Mesenchymal stem cell (in vitro differentiated cells and primary cell): ENCODE measurements at regions not wholly inside any gene's neighbourhood (a gene's known extent, or its start where the extent isn't known, plus 50 kb on each side); places are given as distances from the start of the nearest gene placed in this dataset.

ENCODE experiments used
- DNase-seq: peaks from one replicate; pipeline ENCODE4 v3.0.0-alpha.2; 2013
- H2AFZ ChIP-seq: one replicate; pipeline ENCODE4 v1.6.1; 2013; ENCODE audit warnings: low read depth, mild to moderate bottlenecking, control low read depth, inconsistent platforms, low read length, moderate library complexity
- H2AK5ac ChIP-seq: 2 replicates; pipeline ENCODE4 v1.6.1; 2013; ENCODE audit warnings: low read length, moderate library complexity, mild to moderate bottlenecking, inconsistent platforms; ENCODE audit not compliant: severe bottlenecking
- H2BK120ac ChIP-seq: one replicate; pipeline ENCODE4 v1.6.1; 2013; ENCODE audit warnings: low read depth, mild to moderate bottlenecking, inconsistent platforms, low read length, moderate library complexity
- H2BK12ac ChIP-seq, 2 experiments: one replicate each; pipeline ENCODE4 v1.6.1; 2013; ENCODE audit warnings: inconsistent platforms in 2 of 2, low read length in 2 of 2, mild to moderate bottlenecking in 2 of 2, moderate library complexity in 2 of 2, control low read depth in 1 of 2
- H2BK15ac ChIP-seq: one replicate; pipeline ENCODE4 v1.6.1; 2013; ENCODE audit warnings: mild to moderate bottlenecking, low read depth, inconsistent platforms; ENCODE audit not compliant: poor library complexity, severe bottlenecking
- H2BK5ac ChIP-seq: 2 replicates; pipeline ENCODE4 v1.6.1; 2013; ENCODE audit warnings: low read depth, mild to moderate bottlenecking, low read length, control low read depth, inconsistent platforms; ENCODE audit not compliant: poor library complexity, severe bottlenecking
- H3K14ac ChIP-seq, 2 experiments: one replicate each; pipeline ENCODE4 v1.6.1; 2013; ENCODE audit warnings: inconsistent platforms in 2 of 2, low read length in 2 of 2, control low read depth in 1 of 2, mild to moderate bottlenecking in 1 of 2, moderate library complexity in 1 of 2
- H3K18ac ChIP-seq, 2 experiments: one replicate each; pipeline ENCODE4 v1.6.1; 2013; ENCODE audit warnings: inconsistent platforms in 2 of 2, low read length in 2 of 2, control low read depth in 1 of 2, low read depth in 1 of 2, mild to moderate bottlenecking in 1 of 2
- H3K23ac ChIP-seq, 2 experiments: one replicate each; pipeline ENCODE4 v1.6.1; 2013; ENCODE audit warnings: inconsistent platforms in 2 of 2, low read length in 2 of 2, mild to moderate bottlenecking in 2 of 2, moderate library complexity in 2 of 2, control low read depth in 1 of 2
- H3K27ac ChIP-seq: 2 replicates; pipeline ENCODE4 v1.5.1; 2013; ENCODE audit warnings: mild to moderate bottlenecking, moderate library complexity, low read length, control low read depth, inconsistent platforms; ENCODE audit not compliant: poor library complexity, severe bottlenecking
- H3K27me3 ChIP-seq, 2 experiments: 2 replicates each; pipeline versions ENCODE4 v1.6.1 to v1.7.0; 2013; ENCODE audit warnings: low read length in 2 of 2, mild to moderate bottlenecking in 2 of 2, moderate library complexity in 2 of 2, control low read depth in 1 of 2, inconsistent platforms in 1 of 2; ENCODE audit not compliant: control insufficient read depth in 1 of 2, insufficient read depth in 1 of 2
- H3K36me3 ChIP-seq, 2 experiments: 2 replicates each; pipeline versions ENCODE4 v1.6.1 to v1.7.0; 2013; ENCODE audit warnings: low read length in 2 of 2, control low read depth in 1 of 2, inconsistent platforms in 1 of 2, low read depth in 1 of 2, mild to moderate bottlenecking in 1 of 2; ENCODE audit not compliant: insufficient read depth in 2 of 2, control insufficient read depth in 1 of 2
- H3K4ac ChIP-seq, 2 experiments: one replicate each; pipeline ENCODE4 v1.6.1; 2013; ENCODE audit warnings: inconsistent platforms in 2 of 2, low read length in 2 of 2, mild to moderate bottlenecking in 2 of 2, moderate library complexity in 2 of 2, control low read depth in 1 of 2, low read depth in 1 of 2
- H3K4me1 ChIP-seq: 2 replicates; pipeline ENCODE4 v1.6.1; 2013; ENCODE audit warnings: low read depth, low read length, control low read depth; ENCODE audit not compliant: control insufficient read depth, insufficient read depth
- H3K4me2 ChIP-seq: 2 replicates; pipeline ENCODE4 v1.6.1; 2013; ENCODE audit warnings: low read length, mild to moderate bottlenecking, inconsistent platforms; ENCODE audit not compliant: poor library complexity, severe bottlenecking
- H3K4me3 ChIP-seq, 2 experiments: 2 replicates each; pipeline versions ENCODE4 v1.5.1 to v1.7.0; 2013; ENCODE audit warnings: low read length in 2 of 2, mild to moderate bottlenecking in 2 of 2, control low read depth in 1 of 2, low read depth in 1 of 2; ENCODE audit not compliant: insufficient read depth in 1 of 2
- H3K79me1 ChIP-seq: replicated peaks from 2 replicates; pipeline ENCODE4 v1.6.1; 2013; ENCODE audit warnings: mild to moderate bottlenecking, control low read depth, low read length, inconsistent platforms; ENCODE audit not compliant: poor library complexity, severe bottlenecking
- H3K9ac ChIP-seq: 2 replicates; pipeline ENCODE4 v1.7.0; 2013; ENCODE audit warnings: mild to moderate bottlenecking, low read length, moderate library complexity
- H3K9me3 ChIP-seq: 2 replicates; pipeline ENCODE4 v1.7.0; 2013; ENCODE audit warnings: mild to moderate bottlenecking, low read length; ENCODE audit not compliant: control insufficient read depth
- H4K8ac ChIP-seq: one replicate; pipeline ENCODE4 v1.6.1; 2013; ENCODE audit warnings: inconsistent platforms, mild to moderate bottlenecking, low read length, moderate library complexity
- H4K91ac ChIP-seq: one replicate; pipeline ENCODE4 v1.6.1; 2013; ENCODE audit warnings: mild to moderate bottlenecking, low read length, inconsistent platforms
- WGBS: methylation state at CpG from one replicate; pipeline ENCODE4 v1.1.7; 2013; ENCODE audit warnings: mixed read lengths; 5-methylcytosine and 5-hydroxymethylcytosine counted together

DNA sequence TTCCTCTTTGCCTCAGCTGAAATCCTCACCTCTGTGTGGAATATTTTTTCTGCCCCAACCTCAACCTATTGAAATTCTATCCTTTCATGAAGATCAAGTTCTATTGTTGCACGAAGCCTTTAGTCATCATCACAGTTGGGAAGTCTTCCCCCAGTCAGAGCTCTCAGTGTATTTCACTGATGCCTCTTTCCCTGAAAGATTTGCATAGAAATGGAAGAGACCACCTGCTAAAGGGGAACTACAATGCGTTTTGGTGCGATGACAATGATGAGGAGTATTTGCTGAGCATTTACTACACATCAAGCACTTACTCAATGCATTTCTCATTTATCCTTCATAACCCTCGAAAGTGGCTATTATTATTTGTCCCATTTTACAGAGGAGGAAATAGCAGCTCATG lies 151.2 kb upstream of the KLF3 start:
- Histone ChIP-seq H4K8ac (no peak overlapping the region), H3K4ac (no peak overlapping the region), H4K91ac (no peak overlapping the region), H3K4me3 (no peak overlapping the region), H3K27ac (no peak overlapping the region), H3K9ac (no peak overlapping the region), H3K9me3 (no peaks in the 10 kb centered on the region), H2BK120ac (no peak overlapping the region), H2AK5ac (no peak overlapping the region), H3K18ac (no peak overlapping the region), H3K23ac (no peak overlapping the region), H3K4me2 (no peak overlapping the region), H3K79me1 (no peaks in the 10 kb centered on the region), H3K27me3 (peaks cover under 1 to 18% of the 10 kb centered on the region in 2 experiments), H3K14ac (no peak overlapping the region), H2BK15ac (no peak overlapping the region), H3K36me3 (no peaks in the 10 kb centered on the region), H3K4me1 (no peaks in the 10 kb centered on the region), H2BK5ac (no peak overlapping the region), H2BK12ac (no peak overlapping the region), H2AFZ (no peak overlapping the region)
- 47% methylated on average over 2 of the region's 4 CpGs for WGBS
- DNase-seq, result no peak

DNA sequence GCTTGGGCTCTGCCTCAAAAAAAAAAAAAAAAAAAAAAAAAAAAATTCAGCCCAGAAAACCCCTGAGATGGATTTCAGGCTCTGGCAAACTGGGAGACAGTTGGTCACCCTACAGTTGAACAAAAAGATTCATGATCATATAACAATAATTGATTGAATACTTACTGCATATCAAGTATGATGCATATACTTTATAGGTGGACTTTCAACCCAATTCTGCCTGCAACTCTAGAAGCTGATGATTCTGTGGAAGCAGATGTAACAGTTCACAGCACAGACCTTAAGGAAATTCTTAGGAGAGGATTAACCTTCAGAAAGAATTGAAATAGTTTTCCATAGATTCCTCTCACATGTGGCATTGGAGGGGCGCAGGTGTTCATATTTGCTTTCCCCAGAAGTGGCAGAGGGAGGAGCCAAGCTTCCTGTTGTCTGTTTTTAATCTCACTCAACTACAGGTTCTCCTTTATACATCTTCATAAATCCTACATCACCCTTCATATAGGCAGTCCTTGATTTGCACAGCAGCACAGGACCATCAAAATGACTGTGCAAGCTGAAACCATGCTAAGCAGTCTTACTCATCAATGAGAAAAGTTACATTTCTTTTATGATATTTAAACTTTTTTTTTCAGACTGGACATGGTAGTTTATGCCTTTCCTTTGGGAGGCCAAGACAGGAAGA lies 149.4 kb upstream of the KLF3 start:
- Histone ChIP-seq H3K36me3 (no peaks in the 10 kb centered on the region), H2BK120ac (no peak overlapping the region), H3K14ac (no peak overlapping the region), H3K4ac (no peak overlapping the region), H4K91ac (no peak overlapping the region), H2BK12ac (no peak overlapping the region), H2AK5ac (no peak overlapping the region), H3K18ac (no peak overlapping the region), H3K27ac (no peak overlapping the region), H3K23ac (no peak overlapping the region), H2AFZ (no peak overlapping the region), H3K4me1 (no peaks in the 10 kb centered on the region), H4K8ac (no peak overlapping the region), H3K4me2 (no peak overlapping the region), H3K79me1 (no peaks in the 10 kb centered on the region), H3K27me3 (peaks cover 0 to 8% of the 10 kb centered on the region in 2 experiments), H3K4me3 (no peak overlapping the region), H2BK15ac (no peak overlapping the region), H3K9ac (no peak overlapping the region), H3K9me3 (no peaks in the 10 kb centered on the region), H2BK5ac (no peak overlapping the region)
- 97% methylated on average over 1 of the region's 1 CpG for WGBS
- DNase-seq, result no peak

DNA sequence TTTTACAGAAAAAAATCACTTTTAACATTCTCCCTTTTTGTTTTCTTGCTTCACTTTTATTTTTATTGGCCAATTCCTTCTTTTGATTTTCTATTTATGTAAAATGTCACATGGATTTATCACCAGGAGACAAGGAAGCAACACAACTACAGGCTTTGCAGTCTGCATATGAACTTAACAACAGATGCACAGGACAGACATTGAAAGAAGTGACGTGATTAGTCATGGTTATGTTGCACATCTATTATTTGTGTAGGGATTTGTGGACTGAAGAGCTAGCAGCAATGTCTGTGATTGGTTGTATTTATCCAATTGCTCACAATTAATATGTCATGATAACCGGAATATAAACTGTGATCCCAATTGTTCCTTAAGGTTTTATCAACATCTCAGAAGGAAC lies 147.8 kb upstream of the KLF3 start:
- Histone ChIP-seq H3K4ac (no peak overlapping the region), H2BK120ac (no peak overlapping the region), H3K4me2 (no peak overlapping the region), H3K27ac (no peak overlapping the region), H2BK12ac (no peak overlapping the region), H2BK5ac (no peak overlapping the region), H3K36me3 (no peaks in the 10 kb centered on the region), H2BK15ac (no peak overlapping the region), H3K23ac (no peak overlapping the region), H3K14ac (no peak overlapping the region), H3K27me3 (peaks cover 0 to 5% of the 10 kb centered on the region in 2 experiments), H3K18ac (no peak overlapping the region), H4K91ac (no peak overlapping the region), H2AFZ (no peak overlapping the region), H2AK5ac (no peak overlapping the region), H3K79me1 (no peaks in the 10 kb centered on the region), H3K9me3 (no peaks in the 10 kb centered on the region), H4K8ac (no peak overlapping the region), H3K4me3 (no peak overlapping the region), H3K4me1 (no peaks in the 10 kb centered on the region), H3K9ac (no peak overlapping the region)
- 92% methylated on average over 1 of the region's 2 CpGs for WGBS
- no peak for DNase-seq

DNA sequence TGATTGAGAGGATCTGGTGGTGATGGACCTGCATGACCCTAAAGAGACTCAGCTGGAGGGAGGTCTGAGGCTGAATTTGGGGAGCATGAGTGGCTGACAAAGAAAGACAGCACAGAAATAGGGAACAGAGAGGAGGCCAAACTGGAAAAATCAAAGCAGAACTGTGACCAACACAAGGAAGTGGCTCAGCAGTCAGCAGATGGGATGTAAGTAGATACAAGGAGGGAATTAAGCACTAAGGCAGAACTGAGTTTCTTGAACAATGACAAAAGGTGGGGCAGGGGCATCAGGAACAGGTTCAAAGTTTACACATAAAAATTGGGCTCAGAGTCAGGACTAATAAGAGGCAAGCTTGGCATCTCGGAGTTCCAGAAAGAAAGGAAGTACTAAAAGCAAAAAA lies 144.3 kb upstream of the KLF3 start:
- H3K9me3 ChIP-seq, result no peaks in the 10 kb centered on the region
- H2BK5ac ChIP-seq, result no peak overlapping the region
- H3K18ac ChIP-seq, result no peak overlapping the region
- no peaks in the 10 kb centered on the region for H3K36me3 ChIP-seq
- H4K8ac ChIP-seq, result no peak overlapping the region
- H3K4me2 ChIP-seq, result no peak overlapping the region
- H3K23ac ChIP-seq, result no peak overlapping the region
- no peak overlapping the region for H3K9ac ChIP-seq
- H3K4ac ChIP-seq, result no peak overlapping the region
- no peak overlapping the region for H4K91ac ChIP-seq
- no peak overlapping the region for H3K4me3 ChIP-seq
- no peak overlapping the region for H2AFZ ChIP-seq
- no peak overlapping the region for H3K27ac ChIP-seq
- no peak overlapping the region for H2BK120ac ChIP-seq
- no peak overlapping the region for H2BK15ac ChIP-seq
- no peaks in the 10 kb centered on the region for H3K79me1 ChIP-seq
- no peak overlapping the region for H2BK12ac ChIP-seq
- no peaks in the 10 kb centered on the region for H3K27me3 ChIP-seq
- no peak for DNase-seq
- 83% methylated on average over 1 of the region's 1 CpG for WGBS
- no peak overlapping the region for H3K14ac ChIP-seq
- H3K4me1 ChIP-seq, result no peaks in the 10 kb centered on the region
- H2AK5ac ChIP-seq, result no peak overlapping the region
